H9 (cell line): ENCODE measurements at regions not wholly inside any gene's neighbourhood (a gene's known extent, or its start where the extent isn't known, plus 50 kb on each side); places are given as distances from the start of the nearest gene placed in this dataset.

Source experiments
- DNase-seq: peaks from one replicate; pipeline ENCODE4 v3.0.0-alpha.2; 2017
- H2AFZ ChIP-seq: one replicate; pipeline ENCODE4 v1.6.1; 2013; ENCODE audit warnings: mild to moderate bottlenecking, low read length, control low read depth, moderate library complexity
- H2AK5ac ChIP-seq: 2 replicates; pipeline ENCODE4 v1.6.1; 2013; ENCODE audit warnings: low read length, control low read depth, mixed read lengths; ENCODE audit not compliant: insufficient read length
- H2BK120ac ChIP-seq: one replicate; pipeline ENCODE4 v1.6.1; 2013; ENCODE audit warnings: low read depth, mild to moderate bottlenecking, low read length, control low read depth, inconsistent platforms; ENCODE audit not compliant: poor library complexity, severe bottlenecking
- H2BK12ac ChIP-seq: 2 replicates; pipeline ENCODE4 v1.6.1; 2013; ENCODE audit warnings: low read length, control low read depth, mixed read lengths, low read depth; ENCODE audit not compliant: insufficient read length
- H2BK15ac ChIP-seq: 2 replicates; pipeline ENCODE4 v1.6.1; 2013; ENCODE audit warnings: low read depth, low read length, control low read depth
- H2BK20ac ChIP-seq: one replicate; pipeline ENCODE4 v1.6.1; 2013; ENCODE audit warnings: low read depth, mild to moderate bottlenecking, low read length, control low read depth, inconsistent platforms; ENCODE audit not compliant: poor library complexity, severe bottlenecking
- H2BK5ac ChIP-seq: 2 replicates; pipeline ENCODE4 v1.6.1; 2013; ENCODE audit warnings: low read length, control low read depth, mixed read lengths; ENCODE audit not compliant: insufficient read length
- H3K14ac ChIP-seq: 2 replicates; pipeline ENCODE4 v1.6.1; 2013; ENCODE audit warnings: low read length, control low read depth; ENCODE audit not compliant: insufficient read depth
- H3K18ac ChIP-seq: 2 replicates; pipeline ENCODE4 v1.6.1; 2013; ENCODE audit warnings: low read depth, mild to moderate bottlenecking, mixed read lengths, low read length, control low read depth; ENCODE audit not compliant: insufficient read length
- H3K23ac ChIP-seq: 2 replicates; pipeline ENCODE4 v1.6.1; 2013; ENCODE audit warnings: low read length, control low read depth, mixed read lengths, low read depth; ENCODE audit not compliant: insufficient read length
- H3K23me2 ChIP-seq: 2 replicates; pipeline ENCODE4 v1.6.1; 2013; ENCODE audit warnings: low read depth, mild to moderate bottlenecking, mixed read lengths, low read length, control low read depth; ENCODE audit not compliant: insufficient read length, poor library complexity, severe bottlenecking
- H3K27ac ChIP-seq: 2 replicates; pipeline ENCODE4 v1.5.1; 2013; ENCODE audit warnings: low read length, control low read depth, mixed read lengths, low read depth; ENCODE audit not compliant: insufficient read length
- H3K27me3 ChIP-seq: 2 replicates; pipeline ENCODE4 v1.6.1; 2013; ENCODE audit warnings: low read length, control low read depth, inconsistent platforms; ENCODE audit not compliant: insufficient read depth
- H3K4ac ChIP-seq: 2 replicates; pipeline ENCODE4 v1.6.1; 2013; ENCODE audit warnings: low read depth, mild to moderate bottlenecking, control low read depth, inconsistent platforms, low read length, moderate library complexity
- H3K4me1 ChIP-seq: 2 replicates; pipeline ENCODE4 v1.6.1; 2013; ENCODE audit warnings: low read length, control low read depth, inconsistent platforms; ENCODE audit not compliant: insufficient read depth
- H3K4me2 ChIP-seq: 2 replicates; pipeline ENCODE4 v1.6.1; 2013; ENCODE audit warnings: low read length, control low read depth, mixed read lengths; ENCODE audit not compliant: insufficient read length, insufficient read depth
- H3K56ac ChIP-seq: 2 replicates; pipeline ENCODE4 v1.6.1; 2013; ENCODE audit warnings: low read depth, mild to moderate bottlenecking, mixed read lengths, low read length, control low read depth; ENCODE audit not compliant: insufficient read length
- H3K79me1 ChIP-seq: 2 replicates; pipeline ENCODE4 v1.6.1; 2013; ENCODE audit warnings: low read depth, mild to moderate bottlenecking, moderate library complexity, low read length, control low read depth, inconsistent platforms; ENCODE audit not compliant: insufficient read depth, poor library complexity, severe bottlenecking
- H3K79me2 ChIP-seq: 2 replicates; pipeline ENCODE4 v1.6.1; 2013; ENCODE audit warnings: low read length, control low read depth, inconsistent platforms; ENCODE audit not compliant: insufficient read depth
- H3K9ac ChIP-seq: 2 replicates; pipeline ENCODE4 v1.6.1; 2013; ENCODE audit warnings: low read length, control low read depth, mixed read lengths; ENCODE audit not compliant: insufficient read length; ENCODE audit errors: extremely low read depth
- H3K9me3 ChIP-seq: one replicate; pipeline ENCODE4 v1.6.1; 2013; ENCODE audit warnings: low read depth, low read length, inconsistent platforms; ENCODE audit not compliant: control insufficient read depth
- H3T11ph ChIP-seq: one replicate; pipeline ENCODE4 v1.6.1; 2013; ENCODE audit warnings: mild to moderate bottlenecking, low read length, control low read depth, inconsistent platforms
- H4K20me1 ChIP-seq: one replicate; pipeline ENCODE4 v1.6.1; 2013; ENCODE audit not compliant: control insufficient read depth, insufficient read length, insufficient read depth
- H4K5ac ChIP-seq: 2 replicates; pipeline ENCODE4 v1.6.1; 2013; ENCODE audit warnings: low read depth, mild to moderate bottlenecking, mixed read lengths, low read length, control low read depth; ENCODE audit not compliant: insufficient read length
- H4K8ac ChIP-seq: replicated peaks from 2 replicates; pipeline ENCODE4 v1.6.1; 2013; ENCODE audit warnings: low read length, control low read depth, mixed read lengths, low read depth; ENCODE audit not compliant: insufficient read length
- H4K91ac ChIP-seq: 2 replicates; pipeline ENCODE4 v1.6.1; 2013; ENCODE audit warnings: low read depth, mild to moderate bottlenecking, moderate library complexity, mixed read lengths, low read length, control low read depth; ENCODE audit not compliant: insufficient read length
- H3K27ac Mint-ChIP-seq, 3 experiments: 2 replicates in 2 of 3; 3 replicates in 1 of 3; pipeline ENCODE4 v1.8.0; 2020 to 2021; ENCODE audit warnings: mixed read lengths in 3 of 3, mild to moderate bottlenecking in 1 of 3, moderate library complexity in 1 of 3
- H3K27me3 Mint-ChIP-seq: 2 replicates; pipeline ENCODE4 v1.8.0; 2021; ENCODE audit warnings: low read depth, mild to moderate bottlenecking, moderate library complexity, mixed read lengths
- H3K36me3 Mint-ChIP-seq, 3 experiments: 2 replicates in 2 of 3; 3 replicates in 1 of 3; pipeline ENCODE4 v1.8.0; 2020 to 2021; ENCODE audit warnings: low read depth in 3 of 3, mixed read lengths in 3 of 3; ENCODE audit not compliant: insufficient read depth in 1 of 3
- H3K4me1 Mint-ChIP-seq, 2 experiments: 2 replicates each; pipeline ENCODE4 v1.8.0; 2020; ENCODE audit warnings: mixed read lengths in 2 of 2
- H3K4me3 Mint-ChIP-seq, 2 experiments: 2 replicates in 1 of 2; 3 replicates in 1 of 2; pipeline ENCODE4 v1.8.0; 2020 to 2021; ENCODE audit warnings: mild to moderate bottlenecking in 2 of 2, mixed read lengths in 2 of 2, moderate library complexity in 1 of 2
- H3K9me3 Mint-ChIP-seq, 2 experiments: 2 replicates in 1 of 2; 3 replicates in 1 of 2; pipeline ENCODE4 v1.8.0; 2020; ENCODE audit warnings: mild to moderate bottlenecking in 2 of 2, mixed read lengths in 2 of 2, moderate library complexity in 1 of 2
- CTCF ChIP-seq: fragments of 200-600 bp; sonication (generic); conservative IDR thresholded peaks from 3 replicates; pipeline ENCODE4 v1.8.0; 2021; ENCODE audit warnings: antibody characterized with exemption, mild to moderate bottlenecking

- Histone ChIP-seq H2BK20ac (no peak overlapping the region), H4K8ac (no peak overlapping the region), H3K9me3 (no peaks in the 10 kb centered on the region), H2BK15ac (no peak overlapping the region), H3K27me3 (no peaks in the 10 kb centered on the region), H4K5ac (no peak overlapping the region), H3K18ac (no peak overlapping the region), H3K14ac (no peak overlapping the region), H3K23me2 (no peaks in the 10 kb centered on the region), H3K79me1 (no peaks in the 10 kb centered on the region), H2AK5ac (no peak overlapping the region), H3K4ac (no peak overlapping the region), H3K56ac (no peak overlapping the region), H3K79me2 (no peaks in the 10 kb centered on the region), H3K23ac (no peak overlapping the region), H2BK12ac (no peak overlapping the region), H2AFZ (no peak overlapping the region), H3K4me1 (no peaks in the 10 kb centered on the region; the same call in 1 of the 2 replicates), H3K27ac (no peak overlapping the region), H3T11ph (no peak overlapping the region), H2BK5ac (no peak overlapping the region), H4K91ac (no peak overlapping the region), H3K4me2 (no peak overlapping the region), H2BK120ac (no peak overlapping the region), H3K9ac (no peak overlapping the region), H4K20me1 (no peaks in the 10 kb centered on the region)
- peaks cover 8 to 14% of the 10 kb centered on the region in 2 experiments for H3K4me1 Mint-ChIP-seq
- H3K4me3 Mint-ChIP-seq = no peak overlapping the region
- no peak for DNase-seq
- peaks cover 3% of the 10 kb centered on the region; the same call in 1 of the 2 replicates for H3K27me3 Mint-ChIP-seq
- peaks cover 9 to 16% of the 10 kb centered on the region in 2 experiments for H3K9me3 Mint-ChIP-seq
- TF ChIP-seq CTCF = no peak
- H3K27ac Mint-ChIP-seq = no peak overlapping the region; a peak in 1 of 7 replicates
- peaks cover 6 to 8% (median 7%) of the 10 kb centered on the region in 3 experiments for H3K36me3 Mint-ChIP-seq
Measured at GRCh38 chr3:34000301-34000700, 201.9 kb downstream of the PDCD6IP start.
